ENCODE measurements at regions not wholly inside any gene's neighbourhood (a gene's known extent, or its start where the extent isn't known, plus 50 kb on each side); places are given as distances from the start of the nearest gene placed in this dataset.

DNA sequence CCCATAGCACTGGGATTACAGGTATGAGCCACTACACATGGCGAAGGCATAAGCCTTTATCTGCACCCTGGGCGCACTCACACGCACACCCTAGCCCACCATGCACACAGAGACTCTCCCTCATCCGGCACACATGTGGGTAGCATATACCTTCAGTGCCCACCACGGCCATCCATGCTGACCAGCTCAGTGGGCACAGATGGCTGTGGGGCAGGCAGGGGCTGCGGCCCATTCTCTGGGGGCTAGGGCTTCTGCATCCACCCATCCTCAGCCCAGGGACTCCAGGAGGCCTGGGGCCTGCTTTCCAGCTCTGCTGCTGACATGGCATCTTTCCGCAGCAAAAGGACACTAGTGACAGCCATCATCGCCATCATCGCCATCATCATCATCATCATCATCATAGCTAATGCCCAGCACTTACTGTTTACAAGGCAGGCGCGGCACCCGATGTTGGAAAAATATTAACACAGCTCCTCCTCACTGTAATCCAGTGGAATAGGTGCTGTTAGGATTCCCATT lies 111.2 kb downstream of the NCOR2 start:
- no peak for DNase-seq

DNA sequence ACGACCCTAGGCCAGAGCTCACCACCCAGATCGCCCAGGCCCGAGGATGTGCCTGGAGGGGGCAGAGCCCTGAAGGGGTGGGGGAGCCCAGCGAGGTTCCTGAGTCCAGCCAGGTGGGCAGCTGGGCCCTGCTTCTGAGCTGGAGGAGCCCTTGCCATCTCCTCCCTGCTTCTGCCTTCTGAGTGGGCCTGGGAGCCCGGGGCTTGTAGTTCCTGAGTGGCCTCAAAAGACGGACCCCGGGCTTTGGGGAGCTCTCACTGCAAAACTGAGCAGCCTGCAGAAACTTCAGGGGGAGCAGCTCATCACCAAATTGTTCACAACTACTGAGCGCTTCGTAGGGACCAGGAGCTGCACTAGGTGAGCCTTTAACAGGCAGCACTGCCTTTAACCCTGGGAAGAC lies 112.1 kb downstream of the NCOR2 start:
- DNase-seq, result no peak

DNA sequence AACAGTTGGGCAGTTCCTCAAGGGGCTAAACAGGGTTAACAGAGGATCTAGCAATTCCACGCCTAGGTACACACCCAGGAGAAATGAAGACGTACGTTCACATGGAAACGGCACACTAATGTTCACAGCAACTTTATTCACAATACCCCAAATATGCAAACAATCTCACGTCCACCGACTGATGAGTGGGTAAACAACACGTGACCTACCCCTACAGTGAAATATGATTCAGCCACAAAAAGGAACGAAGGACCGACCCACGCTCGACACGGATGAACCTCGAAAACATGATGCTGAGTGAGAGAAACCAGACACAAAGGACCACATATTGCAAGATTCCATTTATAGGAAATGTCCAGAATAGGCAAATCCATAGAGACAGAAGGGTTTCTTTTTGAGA lies 112.7 kb downstream of the NCOR2 start:
- DNase-seq, result peak; percentile 29

DNA sequence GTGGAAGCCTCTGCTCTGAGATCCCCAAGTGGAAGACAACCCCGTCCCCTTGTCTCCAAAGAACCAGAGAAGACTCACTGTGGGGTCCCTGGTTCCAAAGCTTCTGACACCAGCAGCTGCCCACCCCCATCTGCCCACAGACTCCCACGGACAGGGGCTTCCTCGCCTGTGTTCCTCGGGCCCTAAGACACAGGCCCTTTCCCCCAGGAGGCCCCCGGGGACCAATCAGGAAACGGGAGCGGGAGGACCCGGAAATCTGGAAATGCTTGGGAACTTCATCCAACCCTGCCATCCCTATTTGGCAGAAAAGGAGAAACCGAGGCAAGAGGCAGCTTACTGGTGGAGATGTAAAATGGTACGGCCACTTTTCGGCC lies 113.1 kb downstream of the NCOR2 start:
- DNase-seq, result no peak

GRCh38 chr12:124453419-124454351 lies 113.7 kb downstream of the NCOR2 start:
- DNase-seq, result peak; percentile 89

GRCh38 chr12:124452576-124453331 lies 114.7 kb downstream of the NCOR2 start:
- DNase-seq, result no peak

- DNase-seq, result no peak
Observed at GRCh38 chr12:124451637-124452243, 115.7 kb downstream of the NCOR2 start.

DNA sequence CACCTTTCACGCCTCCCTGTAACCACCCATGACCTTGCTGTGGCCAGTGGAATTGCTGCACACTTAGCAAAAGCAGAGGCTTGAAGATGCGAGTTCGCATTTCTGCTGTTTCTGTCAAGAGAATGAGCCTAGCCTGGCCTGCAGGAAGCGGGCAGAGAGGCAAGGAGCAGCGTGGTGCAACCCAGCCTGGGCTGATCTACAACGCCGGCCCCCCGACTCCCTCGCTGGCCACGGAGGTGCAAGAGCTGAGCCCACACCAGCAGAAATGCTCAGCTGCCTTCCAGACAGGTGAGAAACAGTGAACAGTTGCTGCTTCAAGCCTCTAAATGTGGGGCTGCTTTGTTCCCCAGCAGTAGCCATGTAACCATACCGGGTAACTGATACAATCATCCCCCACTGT lies 116.4 kb downstream of the NCOR2 start:
- no peak for DNase-seq

DNA sequence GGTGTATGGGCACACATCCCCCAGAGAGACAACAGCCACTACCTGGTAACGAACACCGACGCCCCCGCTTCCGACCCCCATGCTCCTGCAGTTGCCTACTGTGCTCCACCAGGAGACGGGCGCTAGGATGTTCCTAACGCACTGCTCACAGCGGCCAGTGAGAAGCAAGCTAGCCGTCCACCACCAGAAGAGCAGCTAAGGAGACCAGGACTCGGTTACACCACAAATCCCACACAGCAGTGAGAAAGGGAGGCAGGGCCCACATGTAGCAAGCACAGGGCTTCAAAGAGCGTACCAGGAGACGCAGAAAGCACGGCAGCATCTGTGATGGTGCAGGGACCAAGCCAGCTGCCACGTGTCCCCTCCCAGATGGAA lies 117.0 kb downstream of the NCOR2 start:
- no peak for DNase-seq

GRCh38 chr12:124449623-124450375 lies 117.6 kb downstream of the NCOR2 start:
- DNase-seq, result no peak

- DNase-seq, result no peak
Observed at GRCh38 chr12:124448955-124449622, 118.3 kb downstream of the NCOR2 start.

DNA sequence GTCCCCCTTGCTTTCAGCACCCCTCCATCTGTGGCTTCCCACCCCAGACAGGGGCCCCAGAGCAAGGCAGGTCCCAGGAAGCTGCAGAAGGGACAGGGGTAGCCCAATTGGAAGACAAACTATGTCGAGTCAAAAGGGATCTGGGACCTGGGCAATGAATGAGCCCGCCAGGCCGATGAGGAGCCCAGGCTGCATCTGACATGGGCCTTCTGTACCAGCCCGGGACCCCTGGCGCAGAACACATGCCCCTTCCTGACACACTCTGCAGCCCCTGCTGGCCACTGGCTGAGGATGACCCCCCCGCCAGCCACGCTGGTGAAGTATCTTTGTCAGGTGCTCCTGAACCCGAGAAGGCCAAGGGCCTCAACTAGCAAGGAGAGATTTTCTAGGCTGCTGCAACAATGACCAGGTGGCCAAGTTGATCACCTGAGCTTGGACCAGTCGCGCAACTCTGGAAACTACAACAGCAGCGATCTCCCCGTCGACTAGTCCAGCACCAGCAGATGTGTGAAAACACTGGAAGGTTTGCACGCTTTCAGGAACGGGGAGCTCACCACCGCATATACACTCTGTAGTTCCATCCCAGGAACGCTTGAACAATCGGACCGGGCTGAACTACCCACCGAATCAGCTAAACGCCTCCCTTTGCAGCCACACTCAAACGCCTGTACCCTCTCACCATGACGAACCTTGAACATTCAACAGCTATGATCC lies 119.0 kb downstream of the NCOR2 start:
- no peak for DNase-seq

DNA sequence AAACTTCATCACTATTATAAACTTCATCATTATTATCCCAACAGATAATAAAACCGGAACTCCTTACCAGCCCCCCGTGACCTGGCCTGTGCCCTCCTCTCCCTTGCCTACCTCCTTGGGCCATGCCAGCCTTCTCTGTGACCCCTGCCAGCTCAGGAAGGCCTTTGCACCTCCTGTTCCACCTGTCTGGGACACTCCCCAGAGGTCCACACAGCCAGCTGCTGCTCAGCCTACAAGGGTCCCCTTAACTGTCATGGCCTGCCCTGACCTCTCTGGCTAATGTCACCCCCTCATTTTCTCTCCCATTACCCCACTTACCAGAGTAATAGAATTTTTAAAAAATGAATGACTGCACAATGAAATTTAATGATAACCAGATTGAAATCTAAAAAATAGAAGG lies 121.0 kb downstream of the NCOR2 start:
- no peak for DNase-seq

- DNase-seq, result no peak
Observed at GRCh38 chr12:124445826-124446225, 121.6 kb downstream of the NCOR2 start.

DNA sequence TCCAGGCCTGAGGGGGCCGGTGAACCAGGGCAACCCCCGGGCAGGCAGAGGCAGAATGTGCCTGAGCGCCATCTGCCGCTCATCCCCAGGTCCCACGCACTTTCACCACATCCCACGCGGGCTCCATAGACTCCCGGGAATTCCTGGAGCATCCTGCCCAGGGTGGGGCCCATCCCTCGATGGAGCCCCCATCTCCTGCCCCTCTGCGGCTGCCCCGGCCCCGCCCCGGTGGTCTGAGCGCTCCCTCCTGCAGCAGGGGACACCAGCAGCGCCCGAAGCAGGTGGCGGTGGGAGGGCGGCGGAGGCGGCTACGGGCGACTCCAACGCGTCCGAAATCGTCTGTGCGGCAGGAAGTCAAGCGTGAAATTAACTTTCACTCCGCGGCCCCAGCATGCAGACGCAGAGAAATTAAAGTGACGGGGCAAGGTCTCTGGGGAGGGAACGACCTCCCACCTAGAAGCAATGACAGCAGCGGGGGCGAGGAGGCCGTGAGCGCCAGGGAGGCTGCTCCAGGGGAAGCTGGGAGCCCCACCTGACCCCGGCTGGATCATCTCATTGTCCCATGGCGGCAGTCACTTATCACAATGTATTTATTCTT lies 122.2 kb downstream of the NCOR2 start:
- DNase-seq, result no peak

DNA sequence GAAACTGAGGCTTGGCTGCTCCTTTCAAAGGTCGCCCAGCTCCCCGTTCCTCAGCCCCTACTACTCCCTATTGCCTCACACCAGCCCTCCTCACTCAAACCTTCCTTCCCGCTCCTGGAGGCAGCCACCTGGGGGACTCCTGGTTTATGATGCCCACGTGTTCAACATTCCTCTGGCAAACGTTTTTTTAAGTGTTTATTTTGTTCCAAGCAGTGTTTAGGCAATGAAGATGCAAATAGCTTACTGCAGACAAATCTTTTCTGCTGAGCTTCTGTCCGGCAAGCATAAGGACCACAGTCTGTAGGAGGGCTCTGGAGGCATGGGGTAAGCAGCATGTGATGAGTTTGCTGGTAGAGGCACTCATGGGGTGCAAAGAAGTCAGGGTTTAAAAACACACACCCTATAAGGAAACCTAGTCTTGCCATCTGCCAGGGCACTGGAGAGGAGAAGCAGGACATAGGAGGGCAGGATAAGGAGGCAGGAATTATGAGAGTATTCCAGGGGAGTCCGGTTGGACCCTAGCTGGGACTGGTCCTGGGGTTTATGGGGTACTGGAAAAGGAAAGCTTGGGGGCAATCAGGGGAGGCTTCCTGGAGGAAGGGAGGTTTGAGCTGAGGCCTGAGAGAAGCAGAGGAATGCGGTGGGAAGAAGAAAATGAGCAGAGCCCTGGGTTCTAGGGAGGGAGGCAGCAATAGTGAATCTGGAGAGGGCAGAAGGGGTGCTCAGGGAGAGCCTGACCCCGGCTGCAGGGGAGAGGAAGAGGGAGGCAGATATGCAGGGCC lies 123.3 kb downstream of the NCOR2 start:
- no peak for DNase-seq

- DNase-seq, result no peak
Observed at GRCh38 chr12:124442772-124443445, 124.5 kb downstream of the NCOR2 start.

- no peak for DNase-seq
Observed at GRCh38 chr12:124442281-124442680, 125.1 kb downstream of the NCOR2 start.

DNA sequence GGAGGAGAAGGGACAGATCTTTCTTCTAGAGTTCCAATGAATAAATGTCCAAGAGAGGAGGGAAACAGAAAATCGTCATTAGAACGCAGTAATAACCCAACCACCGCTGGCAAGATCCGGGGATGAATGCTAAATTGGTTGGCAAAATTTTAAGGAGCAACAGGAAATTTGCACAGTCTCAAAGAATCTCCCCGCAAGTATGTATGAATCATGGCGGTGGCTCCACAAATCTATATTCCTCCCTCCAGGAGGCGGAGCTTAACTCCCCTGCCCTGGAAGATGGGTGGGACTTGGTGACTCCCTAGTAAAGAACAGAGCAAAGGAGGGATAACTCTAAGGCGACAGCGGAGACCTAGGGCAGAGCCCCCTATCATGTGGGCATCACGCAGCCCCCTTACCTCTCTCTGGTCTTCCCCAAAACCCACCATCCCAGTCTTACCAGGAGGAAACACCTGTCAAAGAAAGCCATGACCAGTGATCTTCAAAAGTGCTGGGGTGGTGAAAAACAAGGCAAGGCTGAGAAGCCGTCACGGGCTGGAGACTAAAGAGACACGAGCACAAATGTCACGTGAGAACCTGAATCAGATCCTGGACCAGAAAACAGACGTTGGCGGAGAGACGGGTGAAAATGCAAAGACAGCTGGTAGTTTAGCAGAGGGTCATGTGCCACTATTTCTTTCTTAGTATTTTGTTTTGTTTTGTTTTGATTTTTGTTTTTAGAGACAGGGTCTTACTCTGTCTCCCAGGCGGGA lies 125.8 kb downstream of the NCOR2 start:
- DNase-seq, result no peak
